ENCODE measurements at regions not wholly inside any gene's neighbourhood (a gene's known extent, or its start where the extent isn't known, plus 50 kb on each side); places are given as distances from the start of the nearest gene placed in this dataset.
"Not testable (repeated sequence)": the region's sequence is repeated elsewhere in the genome, so short reads cannot be mapped to it uniquely, and the experiment has no call there.

GRCh38 chr2:7145707-7146106, 228.5 kb downstream of the RNF144A start:
- Histone ChIP-seq H3K4me3 (ENCODE audit: extremely low read depth, insufficient read depth, low read length, poor library complexity, severe bottlenecking) (no peak overlapping the region), H3K27ac (ENCODE audit: low read depth, low read length, severe bottlenecking) (no peak overlapping the region), H3K4me1 (ENCODE audit: control insufficient read depth, insufficient read depth, low read length, poor library complexity, severe bottlenecking) (no peaks in the 10 kb centered on the region), H3K36me3 (ENCODE audit: control insufficient read depth, insufficient read depth, low read length) (no peaks in the 10 kb centered on the region), H3K9me3 (ENCODE audit: control insufficient read depth, low read length) (no peaks in the 10 kb centered on the region)

GRCh38 chr2:7146151-7146550, 228.9 kb downstream of the RNF144A start:
- Histone ChIP-seq H3K36me3 (ENCODE audit: control insufficient read depth, insufficient read depth, low read length) (no peaks in the 10 kb centered on the region), H3K9me3 (ENCODE audit: control insufficient read depth, low read length) (no peaks in the 10 kb centered on the region), H3K27ac (ENCODE audit: low read depth, low read length, severe bottlenecking) (no peak overlapping the region), H3K4me1 (ENCODE audit: control insufficient read depth, insufficient read depth, low read length, poor library complexity, severe bottlenecking) (no peaks in the 10 kb centered on the region), H3K4me3 (ENCODE audit: extremely low read depth, insufficient read depth, low read length, poor library complexity, severe bottlenecking) (no peak overlapping the region)

- Histone ChIP-seq H3K36me3 (ENCODE audit: control insufficient read depth, insufficient read depth, low read length) (no peaks in the 10 kb centered on the region), H3K9me3 (ENCODE audit: control insufficient read depth, low read length) (no peaks in the 10 kb centered on the region), H3K4me1 (ENCODE audit: control insufficient read depth, insufficient read depth, low read length, poor library complexity, severe bottlenecking) (no peaks in the 10 kb centered on the region), H3K27ac (ENCODE audit: low read depth, low read length, severe bottlenecking) (no peak overlapping the region), H3K4me3 (ENCODE audit: extremely low read depth, insufficient read depth, low read length, poor library complexity, severe bottlenecking) (no peak overlapping the region)
- WGBS, 2 experiments (ENCODE audit: insufficient coverage in 2 of 2), result 100% methylated on average over 1 of the region's 1 CpG; no CpG with 5 or more reads in 1 of the 2 experiments
Observed at GRCh38 chr2:7154656-7155055, 237.4 kb downstream of the RNF144A start.

GRCh38 chr2:7161501-7161900, 244.3 kb downstream of the RNF144A start:
- no peak overlapping the region for H3K4me3 ChIP-seq (ENCODE audit: extremely low read depth, insufficient read depth, low read length, poor library complexity, severe bottlenecking)
- H3K9me3 ChIP-seq (ENCODE audit: control insufficient read depth, low read length), result no peaks in the 10 kb centered on the region
- H3K4me1 ChIP-seq (ENCODE audit: control insufficient read depth, insufficient read depth, low read length, poor library complexity, severe bottlenecking), result no peaks in the 10 kb centered on the region
- no peaks in the 10 kb centered on the region for H3K36me3 ChIP-seq (ENCODE audit: control insufficient read depth, insufficient read depth, low read length)
- 92% methylated on average over 2 of the region's 2 CpGs; no CpG with 5 or more reads in 1 of the 2 experiments for WGBS, 2 experiments (ENCODE audit: insufficient coverage in 2 of 2)
- H3K27ac ChIP-seq (ENCODE audit: low read depth, low read length, severe bottlenecking), result no peak overlapping the region

- H3K9me3 ChIP-seq (ENCODE audit: control insufficient read depth, low read length), result no peaks in the 10 kb centered on the region
- H3K36me3 ChIP-seq (ENCODE audit: control insufficient read depth, insufficient read depth, low read length), result no peaks in the 10 kb centered on the region
- no peak overlapping the region for H3K4me3 ChIP-seq (ENCODE audit: extremely low read depth, insufficient read depth, low read length, poor library complexity, severe bottlenecking)
- H3K27ac ChIP-seq (ENCODE audit: low read depth, low read length, severe bottlenecking), result no peak overlapping the region
- no peaks in the 10 kb centered on the region for H3K4me1 ChIP-seq (ENCODE audit: control insufficient read depth, insufficient read depth, low read length, poor library complexity, severe bottlenecking)
- WGBS, 2 experiments (ENCODE audit: insufficient coverage in 2 of 2), result 100% methylated on average over 1 of the region's 1 CpG
Observed at GRCh38 chr2:7165736-7166135, 248.5 kb downstream of the RNF144A start.

GRCh38 chr2:7167801-7168411, 250.7 kb downstream of the RNF144A start:
- Histone ChIP-seq H3K27ac (ENCODE audit: low read depth, low read length, severe bottlenecking) (no peak overlapping the region), H3K4me3 (ENCODE audit: extremely low read depth, insufficient read depth, low read length, poor library complexity, severe bottlenecking) (no peak overlapping the region), H3K36me3 (ENCODE audit: control insufficient read depth, insufficient read depth, low read length) (no peaks in the 10 kb centered on the region), H3K4me1 (ENCODE audit: control insufficient read depth, insufficient read depth, low read length, poor library complexity, severe bottlenecking) (no peaks in the 10 kb centered on the region), H3K9me3 (ENCODE audit: control insufficient read depth, low read length) (no peaks in the 10 kb centered on the region)
- WGBS, 2 experiments (ENCODE audit: insufficient coverage in 2 of 2), result 86 to 100% methylated on average over 2 to 3 of the region's 6 CpGs

GRCh38 chr2:7169593-7169992, 252.4 kb downstream of the RNF144A start:
- WGBS, 2 experiments (ENCODE audit: insufficient coverage in 2 of 2), result 88 to 100% methylated on average over 4 to 5 of the region's 6 CpGs

GRCh38 chr2:7178996-7179395, 261.8 kb downstream of the RNF144A start:
- 84 to 95% methylated on average over 15 of the region's 17 CpGs for WGBS, 2 experiments (ENCODE audit: insufficient coverage in 2 of 2)
- not testable (repeated sequence) for H3K9me3 ChIP-seq (ENCODE audit: control insufficient read depth, low read length); H3K4me3 ChIP-seq (ENCODE audit: extremely low read depth, insufficient read depth, low read length, poor library complexity, severe bottlenecking); H3K36me3 ChIP-seq (ENCODE audit: control insufficient read depth, insufficient read depth, low read length); H3K4me1 ChIP-seq (ENCODE audit: control insufficient read depth, insufficient read depth, low read length, poor library complexity, severe bottlenecking); H3K27ac ChIP-seq (ENCODE audit: low read depth, low read length, severe bottlenecking)

More at GRCh38 chr2:7169593-7169992, 252.4 kb downstream of the RNF144A start:
- H3K27ac ChIP-seq (ENCODE audit: low read depth, low read length, severe bottlenecking), result no peak overlapping the region
- H3K4me3 ChIP-seq (ENCODE audit: extremely low read depth, insufficient read depth, low read length, poor library complexity, severe bottlenecking), result no peak overlapping the region
- H3K9me3 ChIP-seq (ENCODE audit: control insufficient read depth, low read length), result no peaks in the 10 kb centered on the region
- H3K4me1 ChIP-seq (ENCODE audit: control insufficient read depth, insufficient read depth, low read length, poor library complexity, severe bottlenecking), result no peaks in the 10 kb centered on the region
- no peaks in the 10 kb centered on the region for H3K36me3 ChIP-seq (ENCODE audit: control insufficient read depth, insufficient read depth, low read length)

- Histone ChIP-seq H3K4me3 (ENCODE audit: extremely low read depth, insufficient read depth, low read length, poor library complexity, severe bottlenecking) (no peak overlapping the region), H3K4me1 (ENCODE audit: control insufficient read depth, insufficient read depth, low read length, poor library complexity, severe bottlenecking) (no peaks in the 10 kb centered on the region), H3K9me3 (ENCODE audit: control insufficient read depth, low read length) (no peaks in the 10 kb centered on the region), H3K36me3 (ENCODE audit: control insufficient read depth, insufficient read depth, low read length) (no peaks in the 10 kb centered on the region), H3K27ac (ENCODE audit: low read depth, low read length, severe bottlenecking) (no peak overlapping the region)
- 76 to 85% methylated on average over 7 to 9 of the region's 9 CpGs for WGBS, 2 experiments (ENCODE audit: insufficient coverage in 2 of 2)
Observed at GRCh38 chr2:7180638-7181370, 263.6 kb downstream of the RNF144A start.

GRCh38 chr2:7182525-7182924, 265.3 kb downstream of the RNF144A start:
- Histone ChIP-seq H3K9me3 (ENCODE audit: control insufficient read depth, low read length) (no peaks in the 10 kb centered on the region), H3K4me3 (ENCODE audit: extremely low read depth, insufficient read depth, low read length, poor library complexity, severe bottlenecking) (no peak overlapping the region), H3K36me3 (ENCODE audit: control insufficient read depth, insufficient read depth, low read length) (no peaks in the 10 kb centered on the region), H3K4me1 (ENCODE audit: control insufficient read depth, insufficient read depth, low read length, poor library complexity, severe bottlenecking) (no peaks in the 10 kb centered on the region), H3K27ac (ENCODE audit: low read depth, low read length, severe bottlenecking) (no peak overlapping the region)
- 87 to 100% methylated on average over 1 to 2 of the region's 3 CpGs for WGBS, 2 experiments (ENCODE audit: insufficient coverage in 2 of 2)

GRCh38 chr2:7189106-7189505, 271.9 kb downstream of the RNF144A start:
- H3K4me1 ChIP-seq (ENCODE audit: control insufficient read depth, insufficient read depth, low read length, poor library complexity, severe bottlenecking), result peaks cover 9% of the 10 kb centered on the region
- 51 to 58% methylated on average over 8 of the region's 8 CpGs for WGBS, 2 experiments (ENCODE audit: insufficient coverage in 2 of 2)

More at GRCh38 chr2:7189106-7189505, 271.9 kb downstream of the RNF144A start:
- no peaks in the 10 kb centered on the region for H3K9me3 ChIP-seq (ENCODE audit: control insufficient read depth, low read length)
- H3K36me3 ChIP-seq (ENCODE audit: control insufficient read depth, insufficient read depth, low read length), result no peaks in the 10 kb centered on the region
- no peak overlapping the region for H3K4me3 ChIP-seq (ENCODE audit: extremely low read depth, insufficient read depth, low read length, poor library complexity, severe bottlenecking)
- no peak overlapping the region for H3K27ac ChIP-seq (ENCODE audit: low read depth, low read length, severe bottlenecking)

Data from mesodermal cell (in vitro differentiated cells).